Panc1 (cell line): ENCODE measurements at regions not wholly inside any gene's neighbourhood (a gene's known extent, or its start where the extent isn't known, plus 50 kb on each side); places are given as distances from the start of the nearest gene placed in this dataset.

Experiments used
- ATAC-seq: fragments of 200-7000 bp; cut with Tn5 transposase; 2 replicates; pipeline ENCODE4 v1.9.1; 2020; ENCODE audit warnings: mild to moderate bottlenecking, moderate library complexity
- BruUV-seq: library from RNA; stranded (reverse); fragments of 400-500 nt; replicated peaks from 2 replicates; lab custom pipeline; 2021; lab: Mats Ljungman, UMichigan
- CTCF ChIA-PET: fragments of 300-600 bp; sonication (Branson Sonifier 250); formaldehyde crosslinking; loops from one replicate; lab custom pipeline; 2022; ENCODE audit warnings: antibody characterized with exemption; lab: Charles Lee
- POLR2A ChIA-PET: fragments of 300-600 bp; sonication (Branson Sonifier 250); formaldehyde crosslinking; loops from one replicate; lab custom pipeline; 2022; ENCODE audit warnings: antibody characterized with exemption; lab: Charles Lee
- DNase-seq: peaks from one replicate; pipeline ENCODE4 v3.0.0-alpha.2; 2010; ENCODE audit warnings: low read depth, low spot score
- H3K27ac ChIP-seq: 2 replicates; pipeline ENCODE4 v1.5.1; 2011; ENCODE audit warnings: mild to moderate bottlenecking, low read length, inconsistent platforms
- H3K27me3 ChIP-seq: fragments of 200-500 bp; sonication (Bioruptor generic); 2 replicates; pipeline ENCODE4 v1.6.0; 2014; ENCODE audit warnings: low read length, inconsistent platforms; ENCODE audit not compliant: control insufficient read depth, insufficient read depth
- H3K36me3 ChIP-seq: fragments of 200-500 bp; sonication (Bioruptor generic); 2 replicates; pipeline ENCODE4 v1.5.1; 2014; ENCODE audit warnings: inconsistent platforms, mild to moderate bottlenecking, low read length, moderate library complexity; ENCODE audit not compliant: control insufficient read depth, insufficient read depth
- H3K4me1 ChIP-seq: 2 replicates; pipeline ENCODE4 v1.5.1; 2011; ENCODE audit warnings: inconsistent platforms, mild to moderate bottlenecking, low read length, moderate library complexity; ENCODE audit not compliant: control insufficient read depth, insufficient read depth
- H3K4me3 ChIP-seq, 2 experiments: 2 replicates each; pipeline ENCODE4 v1.5.1; 2011 to 2012; ENCODE audit warnings: low read depth in 2 of 2, low read length in 2 of 2, mild to moderate bottlenecking in 2 of 2, inconsistent platforms in 1 of 2, moderate library complexity in 1 of 2
- H3K9me3 ChIP-seq: fragments of 200-500 bp; sonication (Bioruptor generic); 2 replicates; pipeline ENCODE4 v1.5.1; 2014; ENCODE audit warnings: low read depth, mild to moderate bottlenecking, inconsistent platforms, low read length, moderate library complexity; ENCODE audit not compliant: control insufficient read depth, insufficient read depth
- POLR2AphosphoS5 ChIP-seq: IDR thresholded peaks from 2 replicates; pipeline ENCODE4 v1.6.1; 2012; ENCODE audit warnings: mild to moderate bottlenecking, low read depth, low read length, moderate library complexity
- SIN3A ChIP-seq: IDR thresholded peaks from 2 replicates; pipeline ENCODE4 v1.6.1; 2012; ENCODE audit warnings: low read depth, mild to moderate bottlenecking, low read length, moderate library complexity, borderline replicate concordance; ENCODE audit not compliant: insufficient read depth
- TCF7L2 ChIP-seq: IDR thresholded peaks from 2 replicates; pipeline ENCODE4 v1.6.1; 2011; ENCODE audit warnings: mild to moderate bottlenecking, low read depth, low read length, inconsistent platforms
- in situ Hi-C: cut with HindIII; loops from 2 replicates; pipeline ENCODE4 v1.10.0; 2016; ENCODE audit warnings: low sequenced_read_pairs, low pct_unique_long_range_greater_than_20kb
- intact Hi-C: fragments of 100-400 bp; cut with micrococcal nuclease; formaldehyde crosslinking; loops from one replicate; pipeline ENCODE4 v1.10.0; 2022; ENCODE audit not compliant: unreplicated experiment
- TF ChIP-seq, protein P1 (sequence below): fragments of 450-650 bp; IDR thresholded peaks from 2 replicates; pipeline ENCODE4 v1.5.1; 2017; ENCODE audit warnings: mild to moderate bottlenecking
- TF ChIP-seq, protein P2 (sequence below), 2 experiments: IDR thresholded peaks; 2 replicates each; pipeline ENCODE4 v1.6.1; 2011 to 2012; ENCODE audit warnings: low read depth in 2 of 2, control low read depth in 1 of 2, low read length in 1 of 2, mild to moderate bottlenecking in 1 of 2, moderate library complexity in 1 of 2; ENCODE audit not compliant: insufficient read depth in 1 of 2

DNA sequence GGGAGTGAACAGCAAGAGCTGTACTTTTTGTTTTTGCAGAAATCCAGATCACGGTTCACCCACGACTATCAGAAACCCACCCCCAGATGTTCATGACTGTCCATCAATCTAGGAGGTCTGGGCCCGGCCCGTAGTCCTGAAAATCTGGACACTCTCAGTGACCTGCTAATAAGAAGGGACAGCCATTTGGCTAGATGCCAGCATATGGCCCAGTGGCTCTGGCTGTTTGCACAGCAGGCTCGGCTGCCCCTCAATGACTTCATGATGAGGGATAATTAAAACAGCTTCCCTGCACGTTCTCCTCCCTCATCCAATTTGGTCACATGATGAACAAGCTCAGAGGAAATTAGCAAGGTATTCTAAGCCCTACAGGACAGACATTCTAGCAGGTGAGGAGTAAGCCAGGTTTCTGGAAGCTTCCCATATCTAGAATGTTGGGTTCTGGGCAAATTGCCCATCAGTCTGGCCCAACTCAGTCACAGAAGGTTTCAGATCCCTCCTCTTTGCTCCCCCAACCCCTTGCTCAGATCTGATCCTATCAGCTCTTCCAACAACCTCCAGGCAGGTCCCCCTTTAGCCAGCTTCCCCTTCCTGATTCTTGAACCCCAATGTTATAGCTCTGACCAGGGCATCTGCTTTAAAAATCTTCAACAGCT is 397.3 kb downstream of the SHANK2 start:
- TF ChIP-seq TCF7L2, result no peak
- TF ChIP-seq SIN3A, result no peak
- no peak for TF ChIP-seq POLR2AphosphoS5
- TF ChIP-seq, protein P1, sequence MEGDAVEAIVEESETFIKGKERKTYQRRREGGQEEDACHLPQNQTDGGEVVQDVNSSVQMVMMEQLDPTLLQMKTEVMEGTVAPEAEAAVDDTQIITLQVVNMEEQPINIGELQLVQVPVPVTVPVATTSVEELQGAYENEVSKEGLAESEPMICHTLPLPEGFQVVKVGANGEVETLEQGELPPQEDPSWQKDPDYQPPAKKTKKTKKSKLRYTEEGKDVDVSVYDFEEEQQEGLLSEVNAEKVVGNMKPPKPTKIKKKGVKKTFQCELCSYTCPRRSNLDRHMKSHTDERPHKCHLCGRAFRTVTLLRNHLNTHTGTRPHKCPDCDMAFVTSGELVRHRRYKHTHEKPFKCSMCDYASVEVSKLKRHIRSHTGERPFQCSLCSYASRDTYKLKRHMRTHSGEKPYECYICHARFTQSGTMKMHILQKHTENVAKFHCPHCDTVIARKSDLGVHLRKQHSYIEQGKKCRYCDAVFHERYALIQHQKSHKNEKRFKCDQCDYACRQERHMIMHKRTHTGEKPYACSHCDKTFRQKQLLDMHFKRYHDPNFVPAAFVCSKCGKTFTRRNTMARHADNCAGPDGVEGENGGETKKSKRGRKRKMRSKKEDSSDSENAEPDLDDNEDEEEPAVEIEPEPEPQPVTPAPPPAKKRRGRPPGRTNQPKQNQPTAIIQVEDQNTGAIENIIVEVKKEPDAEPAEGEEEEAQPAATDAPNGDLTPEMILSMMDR, result no peak
- TF ChIP-seq, protein P2, sequence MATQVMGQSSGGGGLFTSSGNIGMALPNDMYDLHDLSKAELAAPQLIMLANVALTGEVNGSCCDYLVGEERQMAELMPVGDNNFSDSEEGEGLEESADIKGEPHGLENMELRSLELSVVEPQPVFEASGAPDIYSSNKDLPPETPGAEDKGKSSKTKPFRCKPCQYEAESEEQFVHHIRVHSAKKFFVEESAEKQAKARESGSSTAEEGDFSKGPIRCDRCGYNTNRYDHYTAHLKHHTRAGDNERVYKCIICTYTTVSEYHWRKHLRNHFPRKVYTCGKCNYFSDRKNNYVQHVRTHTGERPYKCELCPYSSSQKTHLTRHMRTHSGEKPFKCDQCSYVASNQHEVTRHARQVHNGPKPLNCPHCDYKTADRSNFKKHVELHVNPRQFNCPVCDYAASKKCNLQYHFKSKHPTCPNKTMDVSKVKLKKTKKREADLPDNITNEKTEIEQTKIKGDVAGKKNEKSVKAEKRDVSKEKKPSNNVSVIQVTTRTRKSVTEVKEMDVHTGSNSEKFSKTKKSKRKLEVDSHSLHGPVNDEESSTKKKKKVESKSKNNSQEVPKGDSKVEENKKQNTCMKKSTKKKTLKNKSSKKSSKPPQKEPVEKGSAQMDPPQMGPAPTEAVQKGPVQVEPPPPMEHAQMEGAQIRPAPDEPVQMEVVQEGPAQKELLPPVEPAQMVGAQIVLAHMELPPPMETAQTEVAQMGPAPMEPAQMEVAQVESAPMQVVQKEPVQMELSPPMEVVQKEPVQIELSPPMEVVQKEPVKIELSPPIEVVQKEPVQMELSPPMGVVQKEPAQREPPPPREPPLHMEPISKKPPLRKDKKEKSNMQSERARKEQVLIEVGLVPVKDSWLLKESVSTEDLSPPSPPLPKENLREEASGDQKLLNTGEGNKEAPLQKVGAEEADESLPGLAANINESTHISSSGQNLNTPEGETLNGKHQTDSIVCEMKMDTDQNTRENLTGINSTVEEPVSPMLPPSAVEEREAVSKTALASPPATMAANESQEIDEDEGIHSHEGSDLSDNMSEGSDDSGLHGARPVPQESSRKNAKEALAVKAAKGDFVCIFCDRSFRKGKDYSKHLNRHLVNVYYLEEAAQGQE (IDR thresholded peaks at IDR 0.05; ENCODE audit: insufficient read depth in 1 of 2, low read depth in 2 of 2, low read length in 1 of 2), result no peak
- no peak for ATAC-seq
- H3K4me3 ChIP-seq, result no peak overlapping the region
- POLR2A ChIA-PET, result no interaction called here
- CTCF ChIA-PET, result no interaction called here
- in situ Hi-C loops (no loop called here), intact Hi-C loops (no loop called here)
- H3K36me3 ChIP-seq, result no peaks in the 10 kb centered on the region
- H3K27ac ChIP-seq, result no peak overlapping the region
- H3K27me3 ChIP-seq, result peaks cover 2% of the 10 kb centered on the region; the same call in 1 of the 2 replicates
- H3K4me1 ChIP-seq, result no peaks in the 10 kb centered on the region
- DNase-seq, result no peak
- no peaks in the 10 kb centered on the region for H3K9me3 ChIP-seq
- BruUV-seq, result no TSS peak

GRCh38 chr11:70857894-70858293 is 394.5 kb downstream of the SHANK2 start:
- Histone ChIP-seq H3K27me3 (no peaks in the 10 kb centered on the region), H3K9me3 (no peaks in the 10 kb centered on the region), H3K36me3 (no peaks in the 10 kb centered on the region), H3K27ac (no peak overlapping the region), H3K4me3 (no peak overlapping the region), H3K4me1 (no peaks in the 10 kb centered on the region)
- intact Hi-C loops, result no loop called here
- no peak for TF ChIP-seq TCF7L2
- in situ Hi-C loops, result no loop called here
- POLR2A ChIA-PET, result no interaction called here
- BruUV-seq, result no TSS peak
- ATAC-seq, result no peak
- DNase-seq, result no peak
- CTCF ChIA-PET, result no interaction called here

DNA sequence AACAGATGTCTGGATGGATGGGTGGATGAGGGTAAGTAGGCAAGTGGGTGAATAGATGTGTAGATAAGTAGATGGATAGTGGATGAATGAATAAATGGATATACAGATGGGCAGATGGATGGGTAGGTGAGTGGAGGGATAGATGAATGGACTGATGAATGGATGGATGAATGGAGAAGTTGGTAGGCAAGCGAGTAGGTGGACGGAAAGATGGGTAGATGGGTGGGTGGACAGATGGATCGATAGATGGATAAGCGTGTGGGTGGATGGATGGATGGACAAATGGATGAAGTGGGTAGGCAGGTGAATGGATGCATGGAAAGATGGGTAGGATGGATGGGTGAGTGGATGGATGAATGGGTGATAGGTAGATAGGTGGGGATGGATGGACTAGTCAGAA is 393.2 kb downstream of the SHANK2 start:
- H3K4me1 ChIP-seq, result no peaks in the 10 kb centered on the region
- no peaks in the 10 kb centered on the region for H3K27me3 ChIP-seq
- H3K4me3 ChIP-seq, result no peak overlapping the region
- intact Hi-C loops (no loop called here), in situ Hi-C loops (no loop called here)
- ChIA-PET POLR2A (no interaction called here), CTCF (no interaction called here)
- no peaks in the 10 kb centered on the region for H3K9me3 ChIP-seq
- ATAC-seq (no peak), DNase-seq (no peak)
- H3K36me3 ChIP-seq, result no peaks in the 10 kb centered on the region
- no TSS peak for BruUV-seq
- H3K27ac ChIP-seq, result no peak overlapping the region
- TF ChIP-seq POLR2AphosphoS5 (no peak), TCF7L2 (no peak), SIN3A (no peak)
- TF ChIP-seq, protein P1, result no peak
- TF ChIP-seq, protein P2 (IDR thresholded peaks at IDR 0.05; ENCODE audit: insufficient read depth in 1 of 2, low read depth in 2 of 2, low read length in 1 of 2), result no peak
